Smooth muscle cell (in vitro differentiated cells): ENCODE measurements at regions not wholly inside any gene's neighbourhood (a gene's known extent, or its start where the extent isn't known, plus 50 kb on each side); places are given as distances from the start of the nearest gene placed in this dataset.

Experiments used
- DNase-seq: peaks from one replicate; lab custom pipeline; 2025; ENCODE audit not compliant: unreplicated experiment; lab: John Stamatoyannopoulos, UW
- H2AFZ ChIP-seq: fragments of 200-600 bp; sonication (generic); 2 replicates; pipeline ENCODE4 v1.6.0; 2016; ENCODE audit warnings: antibody characterized with exemption, low read depth, mild to moderate bottlenecking
- H3F3A ChIP-seq: fragments of 200-600 bp; sonication (generic); 2 replicates; pipeline ENCODE4 v1.6.0; 2017; ENCODE audit warnings: antibody characterized with exemption, low read depth
- H3K27ac ChIP-seq: fragments of 200-600 bp; sonication (generic); 2 replicates; pipeline ENCODE4 v1.5.1; 2016; ENCODE audit warnings: low read depth, mild to moderate bottlenecking
- H3K27me3 ChIP-seq: fragments of 200-600 bp; sonication (generic); 2 replicates; pipeline ENCODE4 v1.6.1; 2016; ENCODE audit warnings: low read depth, mild to moderate bottlenecking
- H3K36me3 ChIP-seq: fragments of 200-600 bp; sonication (generic); 2 replicates; pipeline ENCODE4 v1.5.1; 2016; ENCODE audit warnings: low read depth
- H3K4me1 ChIP-seq: fragments of 200-600 bp; sonication (generic); 2 replicates; pipeline ENCODE4 v1.5.1; 2016; ENCODE audit warnings: low read depth
- H3K4me2 ChIP-seq: fragments of 200-600 bp; sonication (generic); 2 replicates; pipeline ENCODE4 v1.6.0; 2016; ENCODE audit warnings: mild to moderate bottlenecking
- H3K4me3 ChIP-seq: fragments of 200-600 bp; sonication (generic); 2 replicates; pipeline ENCODE4 v1.5.1; 2016; ENCODE audit warnings: mild to moderate bottlenecking
- H3K79me2 ChIP-seq: fragments of 200-600 bp; sonication (generic); 2 replicates; pipeline ENCODE4 v1.6.0; 2016; ENCODE audit warnings: low read depth, mild to moderate bottlenecking
- H3K9ac ChIP-seq: fragments of 200-600 bp; sonication (generic); 2 replicates; pipeline ENCODE4 v1.6.0; 2016; ENCODE audit warnings: low read depth
- H3K9me3 ChIP-seq: fragments of 200-600 bp; sonication (generic); replicated peaks from 2 replicates; pipeline ENCODE4 v1.5.1; 2016; ENCODE audit warnings: low read depth
- H4K20me1 ChIP-seq: fragments of 200-600 bp; sonication (generic); 2 replicates; pipeline ENCODE4 v1.6.0; 2016; ENCODE audit warnings: low read depth
- CTCF ChIP-seq: fragments of 200-600 bp; sonication (generic); IDR thresholded peaks from 2 replicates; pipeline ENCODE4 v1.5.1; 2017; ENCODE audit warnings: borderline replicate concordance, mild to moderate bottlenecking, antibody characterized with exemption; ENCODE audit not compliant: insufficient read depth, poor library complexity, severe bottlenecking
- WGBS: methylation state at CpG from one replicate; pipeline ENCODE4 v1.1.7; 2016; ENCODE audit warnings: low lambda C conversion rate; 5-methylcytosine and 5-hydroxymethylcytosine counted together

DNA sequence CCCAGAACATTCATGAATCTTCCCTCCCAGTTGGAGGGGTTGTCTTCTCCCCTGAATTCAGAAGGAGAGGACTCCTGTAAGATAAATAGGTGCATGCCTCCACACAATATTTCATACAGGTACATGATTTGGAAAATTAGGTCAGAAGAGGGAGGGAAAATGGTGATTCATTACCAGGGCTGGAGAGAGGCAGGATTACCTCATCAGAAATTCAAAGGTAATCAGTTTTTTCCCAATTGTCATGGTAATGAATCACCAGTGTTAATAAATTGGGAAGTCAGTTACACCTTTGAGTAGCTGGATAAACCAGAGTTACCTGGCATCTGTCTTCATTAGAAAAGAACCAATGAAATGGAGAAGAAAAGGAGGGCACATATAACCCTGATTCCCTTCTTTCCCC lies 128.5 kb downstream of the EN1 start:
- Histone ChIP-seq H2AFZ (no peak overlapping the region), H3K27me3 (no peaks in the 10 kb centered on the region), H3K4me2 (no peak overlapping the region), H3K4me3 (no peak overlapping the region), H3K9ac (no peak overlapping the region), H3K36me3 (no peaks in the 10 kb centered on the region), H3F3A (no peaks in the 10 kb centered on the region), H3K9me3 (no peaks in the 10 kb centered on the region), H3K27ac (no peak overlapping the region), H4K20me1 (no peaks in the 10 kb centered on the region), H3K79me2 (no peaks in the 10 kb centered on the region), H3K4me1 (no peaks in the 10 kb centered on the region)
- no peak for DNase-seq
- no peak for TF ChIP-seq CTCF

DNA sequence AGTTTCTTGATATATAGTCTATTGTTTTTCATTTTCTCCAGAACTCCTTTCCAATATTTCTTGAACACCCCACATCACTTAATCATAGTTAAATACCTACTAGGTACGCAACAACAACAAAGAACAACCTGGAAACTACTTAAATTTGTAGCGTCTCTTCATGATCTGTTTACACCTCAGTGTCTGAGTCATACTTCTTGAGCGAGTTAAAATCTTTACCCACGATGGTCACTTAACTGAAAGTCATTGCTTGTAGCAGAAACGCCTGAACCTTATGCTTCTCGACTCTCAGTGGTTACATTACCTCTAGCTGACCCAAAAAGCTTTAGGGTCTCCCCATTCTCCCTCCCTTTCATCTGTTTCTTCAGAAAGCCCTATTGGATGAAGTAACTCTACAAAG lies 131.3 kb downstream of the EN1 start:
- DNase-seq, result no peak
- H3K9me3 ChIP-seq, result no peaks in the 10 kb centered on the region
- H3K36me3 ChIP-seq, result no peaks in the 10 kb centered on the region
- H3F3A ChIP-seq, result no peaks in the 10 kb centered on the region
- no peak overlapping the region for H3K9ac ChIP-seq
- 86% methylated on average over 6 of the region's 6 CpGs for WGBS
- no peak overlapping the region for H2AFZ ChIP-seq
- no peak overlapping the region for H3K4me3 ChIP-seq
- H3K79me2 ChIP-seq, result no peaks in the 10 kb centered on the region
- no peaks in the 10 kb centered on the region for H4K20me1 ChIP-seq
- H3K4me2 ChIP-seq, result no peak overlapping the region
- H3K27ac ChIP-seq, result no peak overlapping the region
- no peak for TF ChIP-seq CTCF
- no peaks in the 10 kb centered on the region for H3K27me3 ChIP-seq
- no peaks in the 10 kb centered on the region for H3K4me1 ChIP-seq

- Histone ChIP-seq H3F3A (no peaks in the 10 kb centered on the region), H3K9me3 (no peaks in the 10 kb centered on the region), H3K4me2 (no peak overlapping the region), H3K27ac (no peak overlapping the region), H2AFZ (no peak overlapping the region), H3K27me3 (no peaks in the 10 kb centered on the region), H3K79me2 (no peaks in the 10 kb centered on the region), H3K4me1 (no peaks in the 10 kb centered on the region), H4K20me1 (no peaks in the 10 kb centered on the region), H3K36me3 (no peaks in the 10 kb centered on the region), H3K4me3 (no peak overlapping the region), H3K9ac (no peak overlapping the region)
- no peak for DNase-seq
- WGBS, result 89% methylated on average over 6 of the region's 6 CpGs
- TF ChIP-seq CTCF, result no peak
Observed at GRCh38 chr2:118714118-118714517, 133.3 kb downstream of the EN1 start.

DNA sequence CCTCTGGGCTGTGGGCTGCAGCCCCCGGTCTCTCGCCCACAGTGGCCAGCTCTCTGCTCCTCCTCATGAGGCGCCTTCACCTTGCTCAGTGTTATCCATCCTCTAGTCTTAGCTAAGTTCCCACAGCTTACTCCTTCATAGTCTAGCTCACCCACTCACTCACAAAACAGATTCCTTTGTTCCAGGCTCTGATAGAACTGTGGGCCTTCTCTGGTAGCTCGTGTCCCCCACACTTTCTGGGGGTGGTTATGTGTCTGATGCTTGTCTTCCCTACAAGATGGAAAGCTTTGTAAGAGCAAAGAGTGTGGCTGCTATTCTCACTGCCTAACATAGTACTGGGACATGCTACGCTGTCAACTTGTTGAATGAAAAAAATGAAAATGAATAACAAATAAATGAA lies 135.8 kb downstream of the EN1 start:
- H4K20me1 ChIP-seq, result no peaks in the 10 kb centered on the region
- TF ChIP-seq CTCF, result no peak
- H3K27me3 ChIP-seq, result no peaks in the 10 kb centered on the region
- DNase-seq, result no peak
- no peak overlapping the region for H3K9ac ChIP-seq
- H3K4me2 ChIP-seq, result no peak overlapping the region
- H3K4me3 ChIP-seq, result no peak overlapping the region
- H3K9me3 ChIP-seq, result no peaks in the 10 kb centered on the region
- H3K36me3 ChIP-seq, result no peaks in the 10 kb centered on the region
- no peaks in the 10 kb centered on the region for H3K4me1 ChIP-seq
- H2AFZ ChIP-seq, result no peak overlapping the region
- H3K79me2 ChIP-seq, result no peaks in the 10 kb centered on the region
- H3K27ac ChIP-seq, result no peak overlapping the region
- H3F3A ChIP-seq, result no peaks in the 10 kb centered on the region
- WGBS, result 85% methylated on average over 5 of the region's 5 CpGs
